Fibroblast of lung (primary cell): ENCODE measurements at regions not wholly inside any gene's neighbourhood (a gene's known extent, or its start where the extent isn't known, plus 50 kb on each side); places are given as distances from the start of the nearest gene placed in this dataset.

ENCODE experiments used
- DNase-seq, 2 donors: peaks; one replicate each; pipeline versions ENCODE4 v3.0.0 to v3.0.0-alpha.2; 2010; ENCODE audit warnings: low read depth in 2 of 2
- H2AFZ ChIP-seq: 2 replicates; pipeline ENCODE4 v1.5.1; 2012; ENCODE audit warnings: low read length, control low read depth, inconsistent platforms
- H3K27ac ChIP-seq: 2 replicates; pipeline ENCODE4 v1.5.1; 2011; ENCODE audit warnings: low read length, control low read depth; ENCODE audit not compliant: insufficient read depth
- H3K27me3 ChIP-seq: 2 replicates; pipeline ENCODE4 v1.5.1; 2011; ENCODE audit warnings: mild to moderate bottlenecking, low read length; ENCODE audit not compliant: control insufficient read depth, insufficient read depth
- H3K36me3 ChIP-seq: 2 replicates; pipeline ENCODE4 v1.5.1; 2011; ENCODE audit warnings: low read length; ENCODE audit not compliant: control insufficient read depth, insufficient read depth
- H3K4me1 ChIP-seq: 2 replicates; pipeline ENCODE4 v1.5.1; 2011; ENCODE audit warnings: low read length; ENCODE audit not compliant: control insufficient read depth, insufficient read depth; ENCODE audit errors: extremely low read depth
- H3K4me2 ChIP-seq: 2 replicates; pipeline ENCODE4 v1.5.1; 2011; ENCODE audit warnings: low read length, control low read depth; ENCODE audit not compliant: insufficient read depth; ENCODE audit errors: extremely low read depth
- H3K4me3 ChIP-seq, 4 experiments: fragments of 200-600 bp in 1 of 4; sonication (generic) in 1 of 4; replicated peaks in 1 of 4; 2 replicates each; pipeline ENCODE4 v1.5.1; 2011 to 2016; ENCODE audit warnings: low read length in 4 of 4, low read depth in 3 of 4, mild to moderate bottlenecking in 3 of 4, control low read depth in 2 of 4, inconsistent platforms in 1 of 4, mixed read lengths in 1 of 4; ENCODE audit not compliant: insufficient read depth in 1 of 4; ENCODE audit errors: control extremely low read depth in 1 of 4
- H3K79me2 ChIP-seq: 2 replicates; pipeline ENCODE4 v1.5.1; 2012; ENCODE audit warnings: mild to moderate bottlenecking, low read length, inconsistent platforms; ENCODE audit not compliant: control insufficient read depth, insufficient read depth
- H3K9ac ChIP-seq: 2 replicates; pipeline ENCODE4 v1.5.1; 2011; ENCODE audit warnings: mild to moderate bottlenecking, low read length, control low read depth; ENCODE audit not compliant: insufficient read depth
- H3K9me3 ChIP-seq: 2 replicates; pipeline ENCODE4 v1.5.1; 2012; ENCODE audit warnings: low read depth, low read length; ENCODE audit not compliant: control insufficient read depth, insufficient read depth
- H4K20me1 ChIP-seq: 2 replicates; pipeline ENCODE4 v1.5.1; 2011; ENCODE audit warnings: low read length; ENCODE audit not compliant: control insufficient read depth, insufficient read depth; ENCODE audit errors: extremely low read depth
- CTCF ChIP-seq, 2 donors: IDR thresholded peaks in 1 of 2; conservative IDR thresholded peaks in 1 of 2; 1 replicate in 1 of 2; 2 replicates in 1 of 2; pipeline ENCODE4 v1.5.1; 2011 to 2012; ENCODE audit warnings: low read length in 2 of 2, control low read depth in 1 of 2, inconsistent platforms in 1 of 2, low read depth in 1 of 2, mild to moderate bottlenecking in 1 of 2
- EZH2 ChIP-seq: IDR thresholded peaks from 2 replicates; pipeline ENCODE4 v1.5.1; 2012; ENCODE audit warnings: low read length, control low read depth, mild to moderate bottlenecking; ENCODE audit errors: missing control alignments

- Histone ChIP-seq H3K9me3 (no peaks in the 10 kb centered on the region), H3K9ac (no peak overlapping the region), H3K27me3 (no peaks in the 10 kb centered on the region), H3K4me3 (no peak overlapping the region), H3K4me1 (no peaks in the 10 kb centered on the region), H3K4me2 (no peak overlapping the region), H2AFZ (no peak overlapping the region), H3K36me3 (no peaks in the 10 kb centered on the region), H3K27ac (no peak overlapping the region), H4K20me1 (no peaks in the 10 kb centered on the region), H3K79me2 (no peaks in the 10 kb centered on the region)
- no peak for DNase-seq
- TF ChIP-seq CTCF (conservative IDR thresholded peaks at IDR 0.05 in 1 of 2, IDR thresholded peaks at IDR 0.05 in 1 of 2; ENCODE audit: low read depth in 1 of 2, low read length in 2 of 2) (no peak), EZH2 (no peak)
Measured at GRCh38 chr4:63302078-63302477, 1107.2 kb downstream of the TECRL start.

- Histone ChIP-seq H3K4me1 (no peaks in the 10 kb centered on the region), H3K27ac (no peak overlapping the region), H3K36me3 (no peaks in the 10 kb centered on the region), H3K27me3 (no peaks in the 10 kb centered on the region), H3K79me2 (no peaks in the 10 kb centered on the region), H4K20me1 (no peaks in the 10 kb centered on the region), H2AFZ (no peak overlapping the region), H3K9ac (no peak overlapping the region), H3K9me3 (no peaks in the 10 kb centered on the region), H3K4me2 (no peak overlapping the region), H3K4me3 (no peak overlapping the region)
- DNase-seq, result no peak
- TF ChIP-seq CTCF (conservative IDR thresholded peaks at IDR 0.05 in 1 of 2, IDR thresholded peaks at IDR 0.05 in 1 of 2; ENCODE audit: low read depth in 1 of 2, low read length in 2 of 2) (no peak), EZH2 (no peak)
Measured at GRCh38 chr4:63296773-63297172, 1112.5 kb downstream of the TECRL start.

- Histone ChIP-seq H3K36me3 (no peaks in the 10 kb centered on the region), H4K20me1 (no peaks in the 10 kb centered on the region), H3K79me2 (no peaks in the 10 kb centered on the region), H3K9ac (no peak overlapping the region), H2AFZ (no peak overlapping the region), H3K27me3 (no peaks in the 10 kb centered on the region), H3K27ac (no peak overlapping the region), H3K4me1 (no peaks in the 10 kb centered on the region), H3K4me2 (no peak overlapping the region), H3K4me3 (no peak overlapping the region), H3K9me3 (no peaks in the 10 kb centered on the region)
- TF ChIP-seq EZH2 (no peak), CTCF (conservative IDR thresholded peaks at IDR 0.05 in 1 of 2, IDR thresholded peaks at IDR 0.05 in 1 of 2; ENCODE audit: low read depth in 1 of 2, low read length in 2 of 2) (no peak)
- DNase-seq, result no peak
Measured at GRCh38 chr4:63275491-63275890, 1133.8 kb downstream of the TECRL start.
